ENCODE measurements at regions not wholly inside any gene's neighbourhood (a gene's known extent, or its start where the extent isn't known, plus 50 kb on each side); places are given as distances from the start of the nearest gene placed in this dataset.

- WGBS (ENCODE audit: insufficient coverage, low coverage, low lambda C conversion rate, missing lambda C conversion rate) = 92% methylated on average over 4 of the region's 4 CpGs
- ATAC-seq = no peak
- no peak for DNase-seq
- no peaks in the 10 kb centered on the region for H3K27me3 ChIP-seq
- no peak for TF ChIP-seq POLR2A (IDR thresholded peaks at IDR 0.05)
- TF ChIP-seq, protein P1, sequence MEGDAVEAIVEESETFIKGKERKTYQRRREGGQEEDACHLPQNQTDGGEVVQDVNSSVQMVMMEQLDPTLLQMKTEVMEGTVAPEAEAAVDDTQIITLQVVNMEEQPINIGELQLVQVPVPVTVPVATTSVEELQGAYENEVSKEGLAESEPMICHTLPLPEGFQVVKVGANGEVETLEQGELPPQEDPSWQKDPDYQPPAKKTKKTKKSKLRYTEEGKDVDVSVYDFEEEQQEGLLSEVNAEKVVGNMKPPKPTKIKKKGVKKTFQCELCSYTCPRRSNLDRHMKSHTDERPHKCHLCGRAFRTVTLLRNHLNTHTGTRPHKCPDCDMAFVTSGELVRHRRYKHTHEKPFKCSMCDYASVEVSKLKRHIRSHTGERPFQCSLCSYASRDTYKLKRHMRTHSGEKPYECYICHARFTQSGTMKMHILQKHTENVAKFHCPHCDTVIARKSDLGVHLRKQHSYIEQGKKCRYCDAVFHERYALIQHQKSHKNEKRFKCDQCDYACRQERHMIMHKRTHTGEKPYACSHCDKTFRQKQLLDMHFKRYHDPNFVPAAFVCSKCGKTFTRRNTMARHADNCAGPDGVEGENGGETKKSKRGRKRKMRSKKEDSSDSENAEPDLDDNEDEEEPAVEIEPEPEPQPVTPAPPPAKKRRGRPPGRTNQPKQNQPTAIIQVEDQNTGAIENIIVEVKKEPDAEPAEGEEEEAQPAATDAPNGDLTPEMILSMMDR (IDR thresholded peaks at IDR 0.05) = no peak
- no peak overlapping the region for H3K4me3 ChIP-seq
- H3K36me3 ChIP-seq = no peaks in the 10 kb centered on the region
- no peaks in the 10 kb centered on the region for H3K9me3 ChIP-seq
- no peak overlapping the region for H3K27ac ChIP-seq
- no peaks in the 10 kb centered on the region for H3K4me1 ChIP-seq
- intact Hi-C loops (cut with DNase I) = no loop called here
Observed at GRCh38 chr17:14619821-14620220, 318.9 kb downstream of the HS3ST3B1 start.

- Histone ChIP-seq H3K4me1 (no peaks in the 10 kb centered on the region), H3K36me3 (no peaks in the 10 kb centered on the region), H3K9me3 (no peaks in the 10 kb centered on the region), H3K27me3 (no peaks in the 10 kb centered on the region), H3K4me3 (no peak overlapping the region), H3K27ac (no peak overlapping the region)
- ATAC-seq (no peak), DNase-seq (no peak)
- no peak for TF ChIP-seq POLR2A (IDR thresholded peaks at IDR 0.05)
- TF ChIP-seq, protein P1 (IDR thresholded peaks at IDR 0.05) = no peak
- intact Hi-C loops (cut with DNase I) = no loop called here
- WGBS (ENCODE audit: insufficient coverage, low coverage, low lambda C conversion rate, missing lambda C conversion rate) = 78% methylated on average over 2 of the region's 2 CpGs
Observed at GRCh38 chr17:14616528-14616927, 315.6 kb downstream of the HS3ST3B1 start.

DNA sequence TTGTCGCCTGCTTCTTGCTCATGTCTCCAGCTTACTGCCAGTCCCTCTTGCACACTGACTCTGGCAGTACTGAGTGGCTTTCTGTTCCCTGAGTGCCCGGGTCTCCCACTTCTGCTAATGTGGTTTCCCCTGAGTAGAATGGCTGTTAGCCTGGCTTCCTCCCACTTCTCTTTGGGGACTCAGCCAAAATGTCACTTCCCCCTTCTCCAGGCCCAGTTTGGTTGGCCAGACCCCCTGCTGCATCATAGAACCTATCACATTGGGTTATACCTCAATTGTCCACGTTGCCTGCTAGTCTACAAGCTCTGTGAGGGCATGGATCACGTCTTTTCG is 304.4 kb downstream of the HS3ST3B1 start:
- H3K4me3 ChIP-seq = no peak overlapping the region
- DNase-seq (peak in 1 of 3 donors; percentile 20), ATAC-seq (peak; percentile 60 to 84 (median 70))
- H3K4me1 ChIP-seq = no peaks in the 10 kb centered on the region
- H3K36me3 ChIP-seq = no peaks in the 10 kb centered on the region
- no peak overlapping the region for H3K27ac ChIP-seq
- WGBS (ENCODE audit: insufficient coverage, low coverage, low lambda C conversion rate, missing lambda C conversion rate) = 64% methylated on average over 5 of the region's 5 CpGs
- H3K9me3 ChIP-seq = no peaks in the 10 kb centered on the region
- no peak for TF ChIP-seq POLR2A (IDR thresholded peaks at IDR 0.05)
- TF ChIP-seq, protein P1 (IDR thresholded peaks at IDR 0.05) = no peak
- intact Hi-C loops (cut with DNase I) = no loop called here
- H3K27me3 ChIP-seq = no peaks in the 10 kb centered on the region

DNA sequence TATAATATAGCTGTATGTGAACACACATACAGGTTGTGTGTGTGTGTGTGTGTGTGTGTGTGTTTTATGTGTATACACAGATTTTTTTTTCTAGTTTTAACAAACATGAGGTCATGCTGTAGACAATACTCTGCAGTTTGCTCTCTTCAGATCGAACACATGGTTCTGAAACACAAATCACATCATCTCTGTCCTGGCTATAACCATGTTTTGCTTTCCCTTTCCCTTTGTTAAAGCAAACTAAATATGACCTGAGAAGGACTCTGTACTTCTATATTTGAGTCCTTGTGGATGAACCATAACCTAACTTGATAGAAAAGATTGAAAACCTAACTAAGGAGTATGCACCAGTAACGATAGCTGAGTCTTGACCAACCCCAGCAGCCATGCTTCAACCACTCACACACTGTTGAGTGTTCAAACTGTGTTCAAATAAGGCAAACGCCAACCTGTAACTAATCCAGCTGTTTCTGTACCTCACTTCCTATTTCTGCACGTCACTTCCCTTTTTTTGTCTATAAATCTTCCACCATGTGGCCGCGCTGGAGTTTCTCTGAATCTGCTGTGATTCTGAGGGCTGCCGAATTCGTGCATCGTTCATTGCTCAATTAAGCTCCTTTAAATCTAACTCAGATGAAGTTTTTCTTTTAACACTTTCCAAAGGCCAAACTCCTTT is 303.8 kb downstream of the HS3ST3B1 start:
- ATAC-seq = peak in 2 of 4 donors; percentile 26 to 32
- Histone ChIP-seq H3K4me3 (no peak overlapping the region), H3K4me1 (no peaks in the 10 kb centered on the region), H3K36me3 (no peaks in the 10 kb centered on the region), H3K27ac (no peak overlapping the region), H3K9me3 (no peaks in the 10 kb centered on the region), H3K27me3 (no peaks in the 10 kb centered on the region)
- 61% methylated on average over 8 of the region's 9 CpGs for WGBS (ENCODE audit: insufficient coverage, low coverage, low lambda C conversion rate, missing lambda C conversion rate)
- DNase-seq = no peak
- peak; percentile 26 for TF ChIP-seq POLR2A (IDR thresholded peaks at IDR 0.05)
- TF ChIP-seq, protein P1 (IDR thresholded peaks at IDR 0.05) = no peak
- intact Hi-C loops (cut with DNase I) = no loop called here

- Histone ChIP-seq H3K36me3 (no peaks in the 10 kb centered on the region), H3K27me3 (no peaks in the 10 kb centered on the region), H3K4me1 (no peaks in the 10 kb centered on the region), H3K9me3 (no peaks in the 10 kb centered on the region), H3K4me3 (no peak overlapping the region), H3K27ac (no peak overlapping the region)
- ATAC-seq (no peak), DNase-seq (no peak)
- TF ChIP-seq, protein P1 (IDR thresholded peaks at IDR 0.05) = no peak
- TF ChIP-seq POLR2A (IDR thresholded peaks at IDR 0.05) = no peak
- intact Hi-C loops (cut with DNase I) = no loop called here
- WGBS (ENCODE audit: insufficient coverage, low coverage, low lambda C conversion rate, missing lambda C conversion rate) = 73% methylated on average over 3 of the region's 4 CpGs
Observed at GRCh38 chr17:14596224-14596623, 295.3 kb downstream of the HS3ST3B1 start.

Measured in right lobe of liver (tissue), 6 donors.